ENCODE measurements at regions not wholly inside any gene's neighbourhood (a gene's known extent, or its start where the extent isn't known, plus 50 kb on each side); places are given as distances from the start of the nearest gene placed in this dataset.

- DNase-seq (ENCODE audit: low spot score) = no peak
- Histone ChIP-seq H3K9me3 (no peaks in the 10 kb centered on the region), H3K36me3 (no peaks in the 10 kb centered on the region), H3K4me1 (replicated peaks) (no peaks in the 10 kb centered on the region), H3K27me3 (replicated peaks; ENCODE audit: insufficient read depth) (no peaks in the 10 kb centered on the region), H3K4me3 (no peak overlapping the region), H3K27ac (no peak overlapping the region)
- TF ChIP-seq POLR2A (IDR thresholded peaks at IDR 0.05) (no peak), CTCF (IDR thresholded peaks at IDR 0.05) (no peak), POLR2AphosphoS5 (IDR thresholded peaks at IDR 0.05) (no peak)
- intact Hi-C loops (cut with DNase I) = no loop called here
- 89% methylated on average over 1 of the region's 1 CpG for WGBS
These were observed 175.8 kb downstream of the QDPR start for GRCh38 chr4:17336069-17336468.

GRCh38 chr4:17335371-17335770 lies 176.5 kb downstream of the QDPR start:
- Histone ChIP-seq H3K4me3 (no peak overlapping the region), H3K27me3 (replicated peaks; ENCODE audit: insufficient read depth) (no peaks in the 10 kb centered on the region), H3K36me3 (no peaks in the 10 kb centered on the region), H3K27ac (no peak overlapping the region), H3K9me3 (no peaks in the 10 kb centered on the region), H3K4me1 (replicated peaks) (no peaks in the 10 kb centered on the region)
- intact Hi-C loops (cut with DNase I) = no loop called here
- WGBS = 91% methylated on average over 3 of the region's 3 CpGs
- DNase-seq (ENCODE audit: low spot score) = no peak
- TF ChIP-seq POLR2A (IDR thresholded peaks at IDR 0.05) (no peak), CTCF (IDR thresholded peaks at IDR 0.05) (no peak), POLR2AphosphoS5 (IDR thresholded peaks at IDR 0.05) (no peak)

- no peak for TF ChIP-seq POLR2A (IDR thresholded peaks at IDR 0.05)
- TF ChIP-seq CTCF (IDR thresholded peaks at IDR 0.05) = no peak
- no peak for TF ChIP-seq POLR2AphosphoS5 (IDR thresholded peaks at IDR 0.05)
- Histone ChIP-seq H3K27ac (no peak overlapping the region), H3K36me3 (no peaks in the 10 kb centered on the region), H3K9me3 (no peaks in the 10 kb centered on the region), H3K4me3 (no peak overlapping the region), H3K27me3 (replicated peaks; ENCODE audit: insufficient read depth) (no peaks in the 10 kb centered on the region), H3K4me1 (replicated peaks) (no peaks in the 10 kb centered on the region)
- 60% methylated on average over 5 of the region's 5 CpGs for WGBS
- no peak for DNase-seq (ENCODE audit: low spot score)
- intact Hi-C loops (cut with DNase I) = no loop called here
These were observed 179.4 kb downstream of the QDPR start for GRCh38 chr4:17332478-17332877.

- H3K9me3 ChIP-seq = no peaks in the 10 kb centered on the region
- no peaks in the 10 kb centered on the region for H3K36me3 ChIP-seq
- H3K4me1 ChIP-seq (replicated peaks) = no peaks in the 10 kb centered on the region
- 39% methylated on average over 1 of the region's 1 CpG for WGBS
- H3K27ac ChIP-seq = no peak overlapping the region
- DNase-seq (ENCODE audit: low spot score) = no peak
- TF ChIP-seq CTCF (IDR thresholded peaks at IDR 0.05) (no peak), POLR2AphosphoS5 (IDR thresholded peaks at IDR 0.05) (no peak), POLR2A (IDR thresholded peaks at IDR 0.05) (no peak)
- no peak overlapping the region for H3K4me3 ChIP-seq
- H3K27me3 ChIP-seq (replicated peaks; ENCODE audit: insufficient read depth) = no peaks in the 10 kb centered on the region
- intact Hi-C loops (cut with DNase I) = loop anchor here (10.0 kb wide), 4 partner anchors 414 to 814 kb away; no protein-coding TSS in a partner anchor
These were observed 182.8 kb downstream of the QDPR start for GRCh38 chr4:17329046-17329445.

- H3K4me1 ChIP-seq (replicated peaks) = no peaks in the 10 kb centered on the region
- H3K27me3 ChIP-seq (replicated peaks; ENCODE audit: insufficient read depth) = no peaks in the 10 kb centered on the region
- no peaks in the 10 kb centered on the region for H3K36me3 ChIP-seq
- no peak for DNase-seq (ENCODE audit: low spot score)
- WGBS = 48% methylated on average over 5 of the region's 5 CpGs
- TF ChIP-seq CTCF (IDR thresholded peaks at IDR 0.05) = no peak
- no peak for TF ChIP-seq POLR2A (IDR thresholded peaks at IDR 0.05)
- no peak for TF ChIP-seq POLR2AphosphoS5 (IDR thresholded peaks at IDR 0.05)
- H3K4me3 ChIP-seq = no peak overlapping the region
- H3K27ac ChIP-seq = no peak overlapping the region
- no peaks in the 10 kb centered on the region for H3K9me3 ChIP-seq
- intact Hi-C loops (cut with DNase I) = loop anchor here (10.0 kb wide), 4 partner anchors 413 to 813 kb away; no protein-coding TSS in a partner anchor
These were observed 183.6 kb downstream of the QDPR start for GRCh38 chr4:17328141-17328815.

Data from prostate gland (tissue), 2 donors.